ENCODE measurements at regions not wholly inside any gene's neighbourhood (a gene's known extent, or its start where the extent isn't known, plus 50 kb on each side); places are given as distances from the start of the nearest gene placed in this dataset.

GRCh38 chr2:145615626-145616025, 1095.7 kb upstream of the ZEB2 start:
- ATAC-seq (no peak), DNase-seq (ENCODE audit: low read depth, low spot score) (no peak)
- ChIA-PET POLR2A (no interaction called here), CTCF (no interaction called here)
- Histone ChIP-seq H3K4me3 (ENCODE audit: low read depth in 2 of 2, low read length in 2 of 2) (no peak overlapping the region), H3K27ac (ENCODE audit: low read length) (no peak overlapping the region), H3K27me3 (ENCODE audit: control insufficient read depth, insufficient read depth, low read length) (no peaks in the 10 kb centered on the region), H3K9me3 (ENCODE audit: control insufficient read depth, insufficient read depth, low read depth, low read length) (no peaks in the 10 kb centered on the region), H3K36me3 (ENCODE audit: control insufficient read depth, insufficient read depth, low read length) (no peaks in the 10 kb centered on the region), H3K4me1 (ENCODE audit: control insufficient read depth, insufficient read depth, low read length) (no peaks in the 10 kb centered on the region)
- TF ChIP-seq POLR2AphosphoS5 (IDR thresholded peaks at IDR 0.05; ENCODE audit: low read depth, low read length) (no peak), CTCF (IDR thresholded peaks at IDR 0.05) (0 out of 2 replicates have a peak, but pooled peaks have one; percentile 4)
- in situ Hi-C loops (cut with HindIII; ENCODE audit: low pct_unique_long_range_greater_than_20kb, low sequenced_read_pairs): no loop called here
- intact Hi-C loops (cut with micrococcal nuclease; ENCODE audit: unreplicated experiment): no loop called here
- BruUV-seq (replicated peaks): no TSS peak

GRCh38 chr2:145609951-145610350, 1090.0 kb upstream of the ZEB2 start:
- ChIA-PET POLR2A (no interaction called here), CTCF (no interaction called here)
- in situ Hi-C loops (cut with HindIII; ENCODE audit: low pct_unique_long_range_greater_than_20kb, low sequenced_read_pairs) (no loop called here), intact Hi-C loops (cut with micrococcal nuclease; ENCODE audit: unreplicated experiment) (no loop called here)
- no peak overlapping the region for H3K4me3 ChIP-seq (ENCODE audit: low read depth in 2 of 2, low read length in 2 of 2)
- H3K27ac ChIP-seq (ENCODE audit: low read length): no peak overlapping the region
- no peaks in the 10 kb centered on the region for H3K4me1 ChIP-seq (ENCODE audit: control insufficient read depth, insufficient read depth, low read length)
- ATAC-seq (no peak), DNase-seq (ENCODE audit: low read depth, low spot score) (no peak)
- H3K27me3 ChIP-seq (ENCODE audit: control insufficient read depth, insufficient read depth, low read length): no peaks in the 10 kb centered on the region
- no peaks in the 10 kb centered on the region for H3K9me3 ChIP-seq (ENCODE audit: control insufficient read depth, insufficient read depth, low read depth, low read length)
- no TSS peak for BruUV-seq (replicated peaks)
- no peaks in the 10 kb centered on the region for H3K36me3 ChIP-seq (ENCODE audit: control insufficient read depth, insufficient read depth, low read length)
- TF ChIP-seq REST (IDR thresholded peaks at IDR 0.05; ENCODE audit: insufficient read depth in 1 of 2, low read depth in 2 of 2, low read length in 1 of 2) (no peak), CTCF (IDR thresholded peaks at IDR 0.05) (no peak), TCF7L2 (IDR thresholded peaks at IDR 0.05; ENCODE audit: low read depth, low read length) (no peak), SIN3A (IDR thresholded peaks at IDR 0.05; ENCODE audit: borderline replicate concordance, insufficient read depth, low read depth, low read length) (no peak), POLR2AphosphoS5 (IDR thresholded peaks at IDR 0.05; ENCODE audit: low read depth, low read length) (no peak)
